K562 (cell line): ENCODE measurements at regions not wholly inside any gene's neighbourhood (a gene's known extent, or its start where the extent isn't known, plus 50 kb on each side); places are given as distances from the start of the nearest gene placed in this dataset.

Experiments used
- PHF8 ChIP-seq: fragments of 200-600 bp; sonication (generic); IDR thresholded peaks from 2 replicates; pipeline ENCODE4 v1.6.1; 2012; ENCODE audit warnings: mixed run types, mild to moderate bottlenecking, inconsistent platforms, low read length, moderate library complexity, borderline replicate concordance
- TF ChIP-seq, protein P1 (sequence below): fragments of 450-650 bp; IDR thresholded peaks from 2 replicates; pipeline ENCODE4 v1.6.1; 2016; ENCODE audit warnings: mild to moderate bottlenecking, moderate library complexity

DNA sequence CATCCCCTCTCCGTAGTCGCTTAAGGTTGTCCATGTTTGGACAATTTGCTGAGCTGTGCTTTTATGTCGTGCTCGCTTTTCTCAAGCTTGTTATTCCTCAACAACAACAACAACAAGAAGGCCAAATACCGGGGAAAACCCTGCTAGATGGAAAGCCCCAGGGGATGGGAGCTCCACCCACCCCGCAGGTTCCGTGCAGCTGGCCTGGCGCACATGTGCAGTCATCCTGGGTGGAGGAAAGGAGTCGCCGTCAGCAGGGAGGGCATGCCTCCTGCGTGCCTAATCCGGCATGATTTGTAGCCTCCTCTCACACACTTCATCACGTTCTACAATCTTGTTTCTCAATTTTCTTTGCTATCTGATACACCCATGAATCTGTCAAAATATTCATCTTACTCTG is 87.4 kb upstream of the SALL3 start (continued):
- TF ChIP-seq, protein P1, sequence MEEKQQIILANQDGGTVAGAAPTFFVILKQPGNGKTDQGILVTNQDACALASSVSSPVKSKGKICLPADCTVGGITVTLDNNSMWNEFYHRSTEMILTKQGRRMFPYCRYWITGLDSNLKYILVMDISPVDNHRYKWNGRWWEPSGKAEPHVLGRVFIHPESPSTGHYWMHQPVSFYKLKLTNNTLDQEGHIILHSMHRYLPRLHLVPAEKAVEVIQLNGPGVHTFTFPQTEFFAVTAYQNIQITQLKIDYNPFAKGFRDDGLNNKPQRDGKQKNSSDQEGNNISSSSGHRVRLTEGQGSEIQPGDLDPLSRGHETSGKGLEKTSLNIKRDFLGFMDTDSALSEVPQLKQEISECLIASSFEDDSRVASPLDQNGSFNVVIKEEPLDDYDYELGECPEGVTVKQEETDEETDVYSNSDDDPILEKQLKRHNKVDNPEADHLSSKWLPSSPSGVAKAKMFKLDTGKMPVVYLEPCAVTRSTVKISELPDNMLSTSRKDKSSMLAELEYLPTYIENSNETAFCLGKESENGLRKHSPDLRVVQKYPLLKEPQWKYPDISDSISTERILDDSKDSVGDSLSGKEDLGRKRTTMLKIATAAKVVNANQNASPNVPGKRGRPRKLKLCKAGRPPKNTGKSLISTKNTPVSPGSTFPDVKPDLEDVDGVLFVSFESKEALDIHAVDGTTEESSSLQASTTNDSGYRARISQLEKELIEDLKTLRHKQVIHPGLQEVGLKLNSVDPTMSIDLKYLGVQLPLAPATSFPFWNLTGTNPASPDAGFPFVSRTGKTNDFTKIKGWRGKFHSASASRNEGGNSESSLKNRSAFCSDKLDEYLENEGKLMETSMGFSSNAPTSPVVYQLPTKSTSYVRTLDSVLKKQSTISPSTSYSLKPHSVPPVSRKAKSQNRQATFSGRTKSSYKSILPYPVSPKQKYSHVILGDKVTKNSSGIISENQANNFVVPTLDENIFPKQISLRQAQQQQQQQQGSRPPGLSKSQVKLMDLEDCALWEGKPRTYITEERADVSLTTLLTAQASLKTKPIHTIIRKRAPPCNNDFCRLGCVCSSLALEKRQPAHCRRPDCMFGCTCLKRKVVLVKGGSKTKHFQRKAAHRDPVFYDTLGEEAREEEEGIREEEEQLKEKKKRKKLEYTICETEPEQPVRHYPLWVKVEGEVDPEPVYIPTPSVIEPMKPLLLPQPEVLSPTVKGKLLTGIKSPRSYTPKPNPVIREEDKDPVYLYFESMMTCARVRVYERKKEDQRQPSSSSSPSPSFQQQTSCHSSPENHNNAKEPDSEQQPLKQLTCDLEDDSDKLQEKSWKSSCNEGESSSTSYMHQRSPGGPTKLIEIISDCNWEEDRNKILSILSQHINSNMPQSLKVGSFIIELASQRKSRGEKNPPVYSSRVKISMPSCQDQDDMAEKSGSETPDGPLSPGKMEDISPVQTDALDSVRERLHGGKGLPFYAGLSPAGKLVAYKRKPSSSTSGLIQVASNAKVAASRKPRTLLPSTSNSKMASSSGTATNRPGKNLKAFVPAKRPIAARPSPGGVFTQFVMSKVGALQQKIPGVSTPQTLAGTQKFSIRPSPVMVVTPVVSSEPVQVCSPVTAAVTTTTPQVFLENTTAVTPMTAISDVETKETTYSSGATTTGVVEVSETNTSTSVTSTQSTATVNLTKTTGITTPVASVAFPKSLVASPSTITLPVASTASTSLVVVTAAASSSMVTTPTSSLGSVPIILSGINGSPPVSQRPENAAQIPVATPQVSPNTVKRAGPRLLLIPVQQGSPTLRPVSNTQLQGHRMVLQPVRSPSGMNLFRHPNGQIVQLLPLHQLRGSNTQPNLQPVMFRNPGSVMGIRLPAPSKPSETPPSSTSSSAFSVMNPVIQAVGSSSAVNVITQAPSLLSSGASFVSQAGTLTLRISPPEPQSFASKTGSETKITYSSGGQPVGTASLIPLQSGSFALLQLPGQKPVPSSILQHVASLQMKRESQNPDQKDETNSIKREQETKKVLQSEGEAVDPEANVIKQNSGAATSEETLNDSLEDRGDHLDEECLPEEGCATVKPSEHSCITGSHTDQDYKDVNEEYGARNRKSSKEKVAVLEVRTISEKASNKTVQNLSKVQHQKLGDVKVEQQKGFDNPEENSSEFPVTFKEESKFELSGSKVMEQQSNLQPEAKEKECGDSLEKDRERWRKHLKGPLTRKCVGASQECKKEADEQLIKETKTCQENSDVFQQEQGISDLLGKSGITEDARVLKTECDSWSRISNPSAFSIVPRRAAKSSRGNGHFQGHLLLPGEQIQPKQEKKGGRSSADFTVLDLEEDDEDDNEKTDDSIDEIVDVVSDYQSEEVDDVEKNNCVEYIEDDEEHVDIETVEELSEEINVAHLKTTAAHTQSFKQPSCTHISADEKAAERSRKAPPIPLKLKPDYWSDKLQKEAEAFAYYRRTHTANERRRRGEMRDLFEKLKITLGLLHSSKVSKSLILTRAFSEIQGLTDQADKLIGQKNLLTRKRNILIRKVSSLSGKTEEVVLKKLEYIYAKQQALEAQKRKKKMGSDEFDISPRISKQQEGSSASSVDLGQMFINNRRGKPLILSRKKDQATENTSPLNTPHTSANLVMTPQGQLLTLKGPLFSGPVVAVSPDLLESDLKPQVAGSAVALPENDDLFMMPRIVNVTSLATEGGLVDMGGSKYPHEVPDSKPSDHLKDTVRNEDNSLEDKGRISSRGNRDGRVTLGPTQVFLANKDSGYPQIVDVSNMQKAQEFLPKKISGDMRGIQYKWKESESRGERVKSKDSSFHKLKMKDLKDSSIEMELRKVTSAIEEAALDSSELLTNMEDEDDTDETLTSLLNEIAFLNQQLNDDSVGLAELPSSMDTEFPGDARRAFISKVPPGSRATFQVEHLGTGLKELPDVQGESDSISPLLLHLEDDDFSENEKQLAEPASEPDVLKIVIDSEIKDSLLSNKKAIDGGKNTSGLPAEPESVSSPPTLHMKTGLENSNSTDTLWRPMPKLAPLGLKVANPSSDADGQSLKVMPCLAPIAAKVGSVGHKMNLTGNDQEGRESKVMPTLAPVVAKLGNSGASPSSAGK, result no peak
- no peak for TF ChIP-seq PHF8
